ENCODE measurements at regions not wholly inside any gene's neighbourhood (a gene's known extent, or its start where the extent isn't known, plus 50 kb on each side); places are given as distances from the start of the nearest gene placed in this dataset.

- TF ChIP-seq, protein P1, sequence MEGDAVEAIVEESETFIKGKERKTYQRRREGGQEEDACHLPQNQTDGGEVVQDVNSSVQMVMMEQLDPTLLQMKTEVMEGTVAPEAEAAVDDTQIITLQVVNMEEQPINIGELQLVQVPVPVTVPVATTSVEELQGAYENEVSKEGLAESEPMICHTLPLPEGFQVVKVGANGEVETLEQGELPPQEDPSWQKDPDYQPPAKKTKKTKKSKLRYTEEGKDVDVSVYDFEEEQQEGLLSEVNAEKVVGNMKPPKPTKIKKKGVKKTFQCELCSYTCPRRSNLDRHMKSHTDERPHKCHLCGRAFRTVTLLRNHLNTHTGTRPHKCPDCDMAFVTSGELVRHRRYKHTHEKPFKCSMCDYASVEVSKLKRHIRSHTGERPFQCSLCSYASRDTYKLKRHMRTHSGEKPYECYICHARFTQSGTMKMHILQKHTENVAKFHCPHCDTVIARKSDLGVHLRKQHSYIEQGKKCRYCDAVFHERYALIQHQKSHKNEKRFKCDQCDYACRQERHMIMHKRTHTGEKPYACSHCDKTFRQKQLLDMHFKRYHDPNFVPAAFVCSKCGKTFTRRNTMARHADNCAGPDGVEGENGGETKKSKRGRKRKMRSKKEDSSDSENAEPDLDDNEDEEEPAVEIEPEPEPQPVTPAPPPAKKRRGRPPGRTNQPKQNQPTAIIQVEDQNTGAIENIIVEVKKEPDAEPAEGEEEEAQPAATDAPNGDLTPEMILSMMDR (IDR thresholded peaks at IDR 0.05; ENCODE audit: low read depth, low read length, poor library complexity, severe bottlenecking) = no peak
- no peak for TF ChIP-seq EZH2phosphoT487 (IDR thresholded peaks at IDR 0.05; ENCODE audit: borderline replicate concordance, low read length)
Observed at GRCh38 chr3:73933585-73933984, 308.8 kb upstream of the PDZRN3 start.
